ENCODE measurements at regions not wholly inside any gene's neighbourhood (a gene's known extent, or its start where the extent isn't known, plus 50 kb on each side); places are given as distances from the start of the nearest gene placed in this dataset.

DNA sequence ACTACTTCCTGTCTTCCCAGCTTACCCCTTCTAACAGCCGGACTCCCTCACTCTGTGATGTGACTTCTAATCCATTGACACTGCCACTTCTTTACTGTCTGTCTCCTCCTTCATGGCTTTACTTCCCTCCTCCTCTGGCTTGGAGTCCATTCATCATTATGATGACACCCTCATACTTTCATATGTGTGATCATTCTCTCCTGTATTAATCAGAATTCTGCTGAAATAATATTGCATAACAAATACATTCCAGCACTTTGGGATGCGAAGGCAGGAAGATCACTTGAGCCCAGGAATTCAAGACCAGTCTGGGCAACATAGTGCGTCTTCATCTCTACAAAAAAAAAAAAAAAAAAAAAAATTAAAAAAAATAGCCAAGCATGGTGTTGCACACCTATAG, 147.9 kb upstream of the BTBD3 start:
- Histone ChIP-seq H3K36me3 (no peaks in the 10 kb centered on the region), H3K4me1 (peaks cover 0 to 4% (median 0%) of the 10 kb centered on the region in 4 donors), H3K27ac (replicated peaks in 1 of 4) (no peak overlapping the region), H3K4me3 (no peak overlapping the region), H3K9me3 (no peaks in the 10 kb centered on the region), H3K27me3 (no peaks in the 10 kb centered on the region)
- 87% methylated on average over 3 of the region's 3 CpGs for WGBS
- no peak for TF ChIP-seq POLR2AphosphoS5 (IDR thresholded peaks at IDR 0.05)
- no peak for TF ChIP-seq POLR2A (IDR thresholded peaks at IDR 0.05; ENCODE audit: low read depth)
- TF ChIP-seq, protein P1, sequence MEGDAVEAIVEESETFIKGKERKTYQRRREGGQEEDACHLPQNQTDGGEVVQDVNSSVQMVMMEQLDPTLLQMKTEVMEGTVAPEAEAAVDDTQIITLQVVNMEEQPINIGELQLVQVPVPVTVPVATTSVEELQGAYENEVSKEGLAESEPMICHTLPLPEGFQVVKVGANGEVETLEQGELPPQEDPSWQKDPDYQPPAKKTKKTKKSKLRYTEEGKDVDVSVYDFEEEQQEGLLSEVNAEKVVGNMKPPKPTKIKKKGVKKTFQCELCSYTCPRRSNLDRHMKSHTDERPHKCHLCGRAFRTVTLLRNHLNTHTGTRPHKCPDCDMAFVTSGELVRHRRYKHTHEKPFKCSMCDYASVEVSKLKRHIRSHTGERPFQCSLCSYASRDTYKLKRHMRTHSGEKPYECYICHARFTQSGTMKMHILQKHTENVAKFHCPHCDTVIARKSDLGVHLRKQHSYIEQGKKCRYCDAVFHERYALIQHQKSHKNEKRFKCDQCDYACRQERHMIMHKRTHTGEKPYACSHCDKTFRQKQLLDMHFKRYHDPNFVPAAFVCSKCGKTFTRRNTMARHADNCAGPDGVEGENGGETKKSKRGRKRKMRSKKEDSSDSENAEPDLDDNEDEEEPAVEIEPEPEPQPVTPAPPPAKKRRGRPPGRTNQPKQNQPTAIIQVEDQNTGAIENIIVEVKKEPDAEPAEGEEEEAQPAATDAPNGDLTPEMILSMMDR (IDR thresholded peaks at IDR 0.05) = no peak
- intact Hi-C loops (cut with DNase I) = no loop called here
- no peak for DNase-seq (ENCODE audit: extremely low spot score)

DNA sequence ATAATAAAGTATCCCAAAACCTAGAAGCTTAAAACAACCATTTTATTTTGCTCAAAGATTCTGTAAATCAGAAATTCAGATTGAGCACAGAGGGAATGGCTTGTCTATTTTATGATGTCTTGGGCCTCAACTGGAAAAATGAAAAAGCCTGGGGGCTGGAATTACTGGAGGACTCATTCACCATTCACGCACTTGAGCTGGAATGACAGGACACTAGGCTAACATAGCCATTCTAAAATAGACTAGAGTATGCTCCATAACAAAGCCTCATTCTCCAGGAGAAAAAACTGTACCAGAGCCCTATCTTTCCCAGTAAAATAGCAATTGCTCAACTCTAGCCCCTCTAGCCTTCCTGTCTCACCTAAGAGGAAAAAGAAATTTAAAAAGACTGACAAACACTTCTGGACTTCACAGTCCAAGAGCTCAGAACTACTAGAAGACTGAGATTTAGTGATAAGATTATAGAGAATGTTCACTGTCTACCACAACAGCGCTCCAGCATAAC, 145.4 kb upstream of the BTBD3 start:
- 84% methylated on average over 2 of the region's 2 CpGs for WGBS
- H3K36me3 ChIP-seq = no peaks in the 10 kb centered on the region
- H3K4me3 ChIP-seq = no peak overlapping the region
- H3K9me3 ChIP-seq = no peaks in the 10 kb centered on the region
- intact Hi-C loops (cut with DNase I) = no loop called here
- H3K27ac ChIP-seq (replicated peaks in 1 of 4) = no peak overlapping the region
- H3K4me1 ChIP-seq = peaks cover 0 to under 1% (median 0%) of the 10 kb centered on the region in 4 donors
- H3K27me3 ChIP-seq = no peaks in the 10 kb centered on the region
- TF ChIP-seq EP300 (IDR thresholded peaks at IDR 0.05) (no peak), POLR2A (IDR thresholded peaks at IDR 0.05; ENCODE audit: low read depth) (no peak), POLR2AphosphoS5 (IDR thresholded peaks at IDR 0.05) (no peak)
- TF ChIP-seq, protein P1 (IDR thresholded peaks at IDR 0.05) = no peak
- no peak for DNase-seq (ENCODE audit: extremely low spot score)

DNA sequence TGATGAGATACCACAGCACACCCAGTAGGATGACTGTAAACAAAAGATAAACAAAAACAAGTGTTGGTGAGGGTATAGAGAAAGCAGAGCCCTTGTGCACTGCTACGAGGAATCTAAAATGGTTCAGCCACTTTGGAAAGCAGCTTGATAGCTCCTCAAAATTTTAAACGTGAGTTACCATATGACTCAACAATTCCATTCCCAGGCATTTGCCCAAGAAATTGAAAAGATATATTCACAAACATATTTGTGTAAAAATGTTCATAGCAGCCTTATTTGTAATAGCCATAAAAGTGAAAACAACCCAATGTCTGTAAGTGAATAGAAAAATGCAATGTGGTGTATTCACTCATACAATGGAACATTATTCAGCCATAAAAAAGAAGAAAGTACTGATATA, 141.0 kb upstream of the BTBD3 start:
- TF ChIP-seq EP300 (IDR thresholded peaks at IDR 0.05) = no peak
- H3K27me3 ChIP-seq = no peaks in the 10 kb centered on the region
- H3K27ac ChIP-seq (replicated peaks in 1 of 4) = no peak overlapping the region
- H3K9me3 ChIP-seq = no peaks in the 10 kb centered on the region
- H3K36me3 ChIP-seq = no peaks in the 10 kb centered on the region
- no peak for DNase-seq (ENCODE audit: extremely low spot score)
- WGBS = 70% methylated on average over 2 of the region's 2 CpGs
- peaks cover 0 to 8% (median 2%) of the 10 kb centered on the region in 4 donors for H3K4me1 ChIP-seq
- intact Hi-C loops (cut with DNase I) = no loop called here
- no peak overlapping the region for H3K4me3 ChIP-seq

DNA sequence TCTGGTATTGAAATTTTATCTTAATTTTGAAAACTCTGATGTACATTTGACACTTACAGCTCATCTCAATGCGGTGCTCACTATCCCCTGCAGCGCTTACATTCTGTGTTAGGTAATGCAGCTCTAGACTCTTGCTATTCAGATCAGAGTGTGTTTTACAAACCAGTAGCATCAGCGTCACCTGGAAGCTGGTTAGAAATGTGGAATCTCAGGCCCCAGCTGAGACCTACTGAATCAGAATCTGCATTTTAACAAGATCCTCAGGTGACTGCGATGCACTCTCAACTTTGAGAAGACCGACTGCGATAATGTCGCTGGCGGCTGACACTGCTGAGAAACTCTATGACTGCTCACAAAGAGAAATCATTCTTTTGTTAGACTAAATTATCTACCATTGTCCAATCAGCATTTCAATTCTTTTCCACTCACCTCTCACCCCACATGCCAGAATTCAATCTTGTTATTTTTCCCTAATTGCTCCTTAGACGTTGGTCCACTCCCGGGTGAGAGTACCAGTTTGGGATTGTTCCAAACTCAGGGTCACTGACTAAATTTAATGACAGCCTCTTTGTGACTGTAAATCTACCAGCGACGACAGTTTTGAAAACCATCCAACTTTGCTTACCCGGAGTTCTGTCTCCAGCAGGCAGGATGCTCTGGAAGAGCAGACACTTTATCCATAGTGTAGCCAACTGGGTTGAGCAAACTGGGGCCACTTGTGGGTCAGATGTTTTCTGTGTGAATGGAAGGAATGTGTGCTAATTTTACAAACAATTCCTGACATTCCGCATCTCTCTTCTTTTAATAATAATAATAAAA, 140.1 kb upstream of the BTBD3 start:
- H3K27me3 ChIP-seq = no peaks in the 10 kb centered on the region
- H3K4me3 ChIP-seq = peak overlapping the region in 2 of 4 donors; percentile 17 to 22
- no peaks in the 10 kb centered on the region for H3K9me3 ChIP-seq
- H3K36me3 ChIP-seq = no peaks in the 10 kb centered on the region
- H3K27ac ChIP-seq (replicated peaks in 1 of 4) = no peak overlapping the region
- H3K4me1 ChIP-seq = peaks cover 0 to 8% (median 2%) of the 10 kb centered on the region in 4 donors
- no peak for DNase-seq (ENCODE audit: extremely low spot score)
- 57% methylated on average over 14 of the region's 14 CpGs for WGBS
- TF ChIP-seq, protein P1 (IDR thresholded peaks at IDR 0.05) = no peak
- TF ChIP-seq POLR2A (IDR thresholded peaks at IDR 0.05; ENCODE audit: low read depth) = no peak
- no peak for TF ChIP-seq POLR2AphosphoS5 (IDR thresholded peaks at IDR 0.05)
- no peak for TF ChIP-seq EP300 (IDR thresholded peaks at IDR 0.05)
- intact Hi-C loops (cut with DNase I) = no loop called here

DNA sequence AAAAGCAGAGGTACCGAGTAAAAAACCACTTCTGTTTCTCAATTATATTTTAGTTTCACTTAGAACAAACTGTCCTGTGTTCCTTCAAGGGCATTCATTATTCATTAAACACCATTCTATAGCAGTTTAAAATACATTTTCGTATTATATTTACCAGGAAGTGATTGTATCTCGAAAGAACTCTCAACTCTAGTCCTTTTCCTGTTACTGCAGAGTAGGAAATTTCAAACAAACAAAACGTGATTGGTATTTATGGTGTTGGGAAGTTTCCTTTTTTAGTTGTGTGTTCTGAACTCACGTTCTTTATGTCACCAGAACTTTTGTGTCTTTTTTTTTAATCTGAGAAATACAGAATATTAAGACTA, 139.5 kb upstream of the BTBD3 start:
- DNase-seq (ENCODE audit: extremely low spot score) = no peak
- H3K4me1 ChIP-seq = peaks cover 0 to 8% (median 2%) of the 10 kb centered on the region in 4 donors
- no peaks in the 10 kb centered on the region for H3K9me3 ChIP-seq
- intact Hi-C loops (cut with DNase I) = no loop called here
- WGBS = 24% methylated on average over 5 of the region's 5 CpGs
- H3K4me3 ChIP-seq = peak overlapping the region in 2 of 4 donors; percentile 17 to 22
- no peaks in the 10 kb centered on the region for H3K36me3 ChIP-seq
- H3K27me3 ChIP-seq = no peaks in the 10 kb centered on the region
- TF ChIP-seq, protein P1 (IDR thresholded peaks at IDR 0.05) = no peak
- TF ChIP-seq POLR2AphosphoS5 (IDR thresholded peaks at IDR 0.05) = no peak
- no peak for TF ChIP-seq POLR2A (IDR thresholded peaks at IDR 0.05; ENCODE audit: low read depth)
- no peak for TF ChIP-seq EP300 (IDR thresholded peaks at IDR 0.05)
- no peak overlapping the region for H3K27ac ChIP-seq (replicated peaks in 1 of 4)
